Smooth muscle cell (in vitro differentiated cells): ENCODE measurements at regions not wholly inside any gene's neighbourhood (a gene's known extent, or its start where the extent isn't known, plus 50 kb on each side); places are given as distances from the start of the nearest gene placed in this dataset.

Source experiments
- DNase-seq: peaks from one replicate; lab custom pipeline; 2025; ENCODE audit not compliant: unreplicated experiment; lab: John Stamatoyannopoulos, UW
- H2AFZ ChIP-seq: fragments of 200-600 bp; sonication (generic); 2 replicates; pipeline ENCODE4 v1.6.0; 2016; ENCODE audit warnings: antibody characterized with exemption, low read depth, mild to moderate bottlenecking
- H3F3A ChIP-seq: fragments of 200-600 bp; sonication (generic); 2 replicates; pipeline ENCODE4 v1.6.0; 2017; ENCODE audit warnings: antibody characterized with exemption, low read depth
- H3K27ac ChIP-seq: fragments of 200-600 bp; sonication (generic); 2 replicates; pipeline ENCODE4 v1.5.1; 2016; ENCODE audit warnings: low read depth, mild to moderate bottlenecking
- H3K27me3 ChIP-seq: fragments of 200-600 bp; sonication (generic); 2 replicates; pipeline ENCODE4 v1.6.1; 2016; ENCODE audit warnings: low read depth, mild to moderate bottlenecking
- H3K36me3 ChIP-seq: fragments of 200-600 bp; sonication (generic); 2 replicates; pipeline ENCODE4 v1.5.1; 2016; ENCODE audit warnings: low read depth
- H3K4me1 ChIP-seq: fragments of 200-600 bp; sonication (generic); 2 replicates; pipeline ENCODE4 v1.5.1; 2016; ENCODE audit warnings: low read depth
- H3K4me2 ChIP-seq: fragments of 200-600 bp; sonication (generic); 2 replicates; pipeline ENCODE4 v1.6.0; 2016; ENCODE audit warnings: mild to moderate bottlenecking
- H3K4me3 ChIP-seq: fragments of 200-600 bp; sonication (generic); 2 replicates; pipeline ENCODE4 v1.5.1; 2016; ENCODE audit warnings: mild to moderate bottlenecking
- H3K79me2 ChIP-seq: fragments of 200-600 bp; sonication (generic); 2 replicates; pipeline ENCODE4 v1.6.0; 2016; ENCODE audit warnings: low read depth, mild to moderate bottlenecking
- H3K9ac ChIP-seq: fragments of 200-600 bp; sonication (generic); 2 replicates; pipeline ENCODE4 v1.6.0; 2016; ENCODE audit warnings: low read depth
- H3K9me3 ChIP-seq: fragments of 200-600 bp; sonication (generic); replicated peaks from 2 replicates; pipeline ENCODE4 v1.5.1; 2016; ENCODE audit warnings: low read depth
- H4K20me1 ChIP-seq: fragments of 200-600 bp; sonication (generic); 2 replicates; pipeline ENCODE4 v1.6.0; 2016; ENCODE audit warnings: low read depth
- WGBS: methylation state at CpG from one replicate; pipeline ENCODE4 v1.1.7; 2016; ENCODE audit warnings: low lambda C conversion rate; 5-methylcytosine and 5-hydroxymethylcytosine counted together
- TF ChIP-seq, protein P1 (sequence below): fragments of 200-600 bp; sonication (generic); IDR thresholded peaks from 2 replicates; pipeline ENCODE4 v1.5.1; 2017; ENCODE audit warnings: borderline replicate concordance, mild to moderate bottlenecking, antibody characterized with exemption; ENCODE audit not compliant: insufficient read depth, poor library complexity, severe bottlenecking

DNA sequence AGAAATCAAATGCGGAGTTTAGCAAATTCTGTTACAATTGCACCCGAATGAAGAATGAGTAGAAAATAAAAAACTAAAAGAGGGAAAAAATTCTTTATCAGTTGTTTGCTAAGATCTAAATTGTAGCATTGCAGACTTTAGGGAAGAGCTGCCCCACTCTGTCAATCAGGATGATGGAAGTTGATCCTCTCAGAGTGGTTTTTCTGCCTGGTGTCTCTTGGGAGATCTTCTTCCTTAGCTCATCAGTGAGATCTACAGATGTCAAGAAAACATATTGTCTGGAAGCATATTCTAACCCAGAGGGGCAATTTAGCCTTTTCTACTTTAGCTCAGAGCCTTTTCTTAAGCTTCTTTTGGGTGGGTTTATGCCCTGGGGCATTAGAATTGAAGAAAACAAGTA lies 223.2 kb upstream of the PCDH17 start:
- Histone ChIP-seq H3K79me2 (no peaks in the 10 kb centered on the region), H3K36me3 (no peaks in the 10 kb centered on the region), H3K4me3 (no peak overlapping the region), H4K20me1 (no peaks in the 10 kb centered on the region), H3K9me3 (no peaks in the 10 kb centered on the region), H3K27me3 (no peaks in the 10 kb centered on the region), H3F3A (no peaks in the 10 kb centered on the region), H3K9ac (no peak overlapping the region), H3K4me2 (no peak overlapping the region), H2AFZ (no peak overlapping the region), H3K27ac (no peak overlapping the region), H3K4me1 (no peaks in the 10 kb centered on the region)
- 97% methylated on average over 2 of the region's 2 CpGs for WGBS
- DNase-seq, result no peak
- TF ChIP-seq, protein P1, sequence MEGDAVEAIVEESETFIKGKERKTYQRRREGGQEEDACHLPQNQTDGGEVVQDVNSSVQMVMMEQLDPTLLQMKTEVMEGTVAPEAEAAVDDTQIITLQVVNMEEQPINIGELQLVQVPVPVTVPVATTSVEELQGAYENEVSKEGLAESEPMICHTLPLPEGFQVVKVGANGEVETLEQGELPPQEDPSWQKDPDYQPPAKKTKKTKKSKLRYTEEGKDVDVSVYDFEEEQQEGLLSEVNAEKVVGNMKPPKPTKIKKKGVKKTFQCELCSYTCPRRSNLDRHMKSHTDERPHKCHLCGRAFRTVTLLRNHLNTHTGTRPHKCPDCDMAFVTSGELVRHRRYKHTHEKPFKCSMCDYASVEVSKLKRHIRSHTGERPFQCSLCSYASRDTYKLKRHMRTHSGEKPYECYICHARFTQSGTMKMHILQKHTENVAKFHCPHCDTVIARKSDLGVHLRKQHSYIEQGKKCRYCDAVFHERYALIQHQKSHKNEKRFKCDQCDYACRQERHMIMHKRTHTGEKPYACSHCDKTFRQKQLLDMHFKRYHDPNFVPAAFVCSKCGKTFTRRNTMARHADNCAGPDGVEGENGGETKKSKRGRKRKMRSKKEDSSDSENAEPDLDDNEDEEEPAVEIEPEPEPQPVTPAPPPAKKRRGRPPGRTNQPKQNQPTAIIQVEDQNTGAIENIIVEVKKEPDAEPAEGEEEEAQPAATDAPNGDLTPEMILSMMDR, result no peak

DNA sequence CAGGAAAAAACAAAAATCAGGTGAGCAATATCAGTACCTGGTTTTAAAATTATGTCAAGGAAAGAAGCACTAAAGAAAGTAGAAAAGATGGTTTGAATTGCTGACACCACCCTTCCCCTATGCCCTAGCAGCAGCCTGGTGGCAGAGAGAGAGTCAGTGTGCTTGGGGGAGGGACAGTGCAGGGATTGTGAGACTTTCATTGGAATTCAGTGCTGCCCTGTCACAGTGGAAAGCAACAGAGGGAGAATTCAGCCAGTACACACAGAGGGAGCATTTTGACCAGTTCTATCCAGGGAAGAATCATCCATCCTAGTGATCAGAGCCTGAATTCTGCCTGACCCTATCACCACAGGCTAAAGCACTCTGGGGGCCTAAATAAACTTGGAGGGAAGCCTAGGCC lies 222.4 kb upstream of the PCDH17 start:
- no peaks in the 10 kb centered on the region for H4K20me1 ChIP-seq
- H3K27me3 ChIP-seq, result no peaks in the 10 kb centered on the region
- no peak overlapping the region for H3K4me2 ChIP-seq
- no peak overlapping the region for H3K9ac ChIP-seq
- H3F3A ChIP-seq, result no peaks in the 10 kb centered on the region
- H3K4me3 ChIP-seq, result no peak overlapping the region
- H3K9me3 ChIP-seq, result no peaks in the 10 kb centered on the region
- H3K79me2 ChIP-seq, result no peaks in the 10 kb centered on the region
- H2AFZ ChIP-seq, result no peak overlapping the region
- TF ChIP-seq, protein P1, result no peak
- no peaks in the 10 kb centered on the region for H3K4me1 ChIP-seq
- no peak for DNase-seq
- no peaks in the 10 kb centered on the region for H3K36me3 ChIP-seq
- H3K27ac ChIP-seq, result no peak overlapping the region

DNA sequence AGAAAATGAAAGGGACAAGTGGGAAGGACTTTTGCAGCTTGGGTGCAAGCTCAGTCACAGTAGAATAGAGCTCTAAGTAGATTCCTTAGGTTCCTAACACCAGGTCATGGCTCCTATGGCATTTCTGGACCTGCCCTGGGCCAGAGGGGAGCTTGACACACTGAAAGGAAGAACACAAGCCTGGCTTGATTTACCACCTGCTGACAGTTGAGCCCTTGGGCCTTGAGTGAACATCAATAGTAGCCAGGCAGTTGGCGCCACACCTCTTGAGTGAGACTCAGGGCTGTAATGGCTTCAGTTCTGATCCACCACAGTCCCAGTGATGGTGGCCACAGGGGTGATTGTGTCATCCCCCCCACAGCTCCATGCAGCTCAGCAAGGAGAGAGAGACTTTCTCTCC lies 221.9 kb upstream of the PCDH17 start:
- H3F3A ChIP-seq, result no peaks in the 10 kb centered on the region
- H3K27ac ChIP-seq, result no peak overlapping the region
- TF ChIP-seq, protein P1, result no peak
- 83% methylated on average over 1 of the region's 1 CpG for WGBS
- H3K4me2 ChIP-seq, result no peak overlapping the region
- H3K4me3 ChIP-seq, result no peak overlapping the region
- H3K36me3 ChIP-seq, result no peaks in the 10 kb centered on the region
- no peaks in the 10 kb centered on the region for H4K20me1 ChIP-seq
- H3K79me2 ChIP-seq, result no peaks in the 10 kb centered on the region
- H2AFZ ChIP-seq, result no peak overlapping the region
- no peaks in the 10 kb centered on the region for H3K9me3 ChIP-seq
- H3K4me1 ChIP-seq, result no peaks in the 10 kb centered on the region
- no peak overlapping the region for H3K9ac ChIP-seq
- DNase-seq, result no peak
- no peaks in the 10 kb centered on the region for H3K27me3 ChIP-seq

DNA sequence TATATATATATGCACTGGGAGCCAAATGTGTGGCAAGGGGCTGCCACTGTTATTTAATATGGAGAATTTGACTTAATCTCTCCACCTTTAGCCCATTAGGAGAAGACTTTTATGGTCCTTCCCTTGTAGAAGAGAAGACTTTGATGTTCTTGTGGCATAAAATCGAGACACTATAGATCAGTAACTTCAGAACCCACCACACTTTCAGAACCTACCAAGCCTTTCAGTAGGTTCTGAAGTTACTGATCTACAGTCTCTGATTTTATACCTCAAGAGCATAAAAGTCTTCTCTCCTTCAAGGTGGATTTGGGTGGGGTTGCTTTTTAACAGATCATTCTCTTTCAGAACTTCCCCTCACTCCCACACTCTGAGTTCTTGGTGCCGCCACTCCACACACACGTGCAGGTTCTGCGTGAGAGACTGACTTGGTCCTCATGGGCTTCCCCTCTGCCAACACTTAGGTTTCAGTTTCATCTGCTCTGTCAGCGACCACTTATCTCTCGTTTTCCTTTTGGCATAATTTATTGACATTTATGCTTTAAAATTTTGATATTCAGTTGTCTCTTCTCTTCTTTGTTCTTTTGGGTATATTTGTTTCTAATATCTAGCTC lies 213.4 kb upstream of the PCDH17 start:
- no peaks in the 10 kb centered on the region for H3K4me1 ChIP-seq
- TF ChIP-seq, protein P1, result no peak
- no peak overlapping the region for H3K9ac ChIP-seq
- H3K27ac ChIP-seq, result no peak overlapping the region
- H2AFZ ChIP-seq, result no peak overlapping the region
- H3K79me2 ChIP-seq, result no peaks in the 10 kb centered on the region
- no peak for DNase-seq
- no peak overlapping the region for H3K4me3 ChIP-seq
- no peaks in the 10 kb centered on the region for H4K20me1 ChIP-seq
- 93% methylated on average over 6 of the region's 6 CpGs for WGBS
- H3K36me3 ChIP-seq, result no peaks in the 10 kb centered on the region
- H3K27me3 ChIP-seq, result no peaks in the 10 kb centered on the region
- H3F3A ChIP-seq, result no peaks in the 10 kb centered on the region
- H3K9me3 ChIP-seq, result no peaks in the 10 kb centered on the region
- H3K4me2 ChIP-seq, result no peak overlapping the region
